ENCODE measurements at regions not wholly inside any gene's neighbourhood (a gene's known extent, or its start where the extent isn't known, plus 50 kb on each side); places are given as distances from the start of the nearest gene placed in this dataset.

GRCh38 chr12:91565246-91565645, 382.6 kb upstream of the DCN start (continued):
- TF ChIP-seq ZBTB33 (IDR thresholded peaks at IDR 0.05), result no peak

DNA sequence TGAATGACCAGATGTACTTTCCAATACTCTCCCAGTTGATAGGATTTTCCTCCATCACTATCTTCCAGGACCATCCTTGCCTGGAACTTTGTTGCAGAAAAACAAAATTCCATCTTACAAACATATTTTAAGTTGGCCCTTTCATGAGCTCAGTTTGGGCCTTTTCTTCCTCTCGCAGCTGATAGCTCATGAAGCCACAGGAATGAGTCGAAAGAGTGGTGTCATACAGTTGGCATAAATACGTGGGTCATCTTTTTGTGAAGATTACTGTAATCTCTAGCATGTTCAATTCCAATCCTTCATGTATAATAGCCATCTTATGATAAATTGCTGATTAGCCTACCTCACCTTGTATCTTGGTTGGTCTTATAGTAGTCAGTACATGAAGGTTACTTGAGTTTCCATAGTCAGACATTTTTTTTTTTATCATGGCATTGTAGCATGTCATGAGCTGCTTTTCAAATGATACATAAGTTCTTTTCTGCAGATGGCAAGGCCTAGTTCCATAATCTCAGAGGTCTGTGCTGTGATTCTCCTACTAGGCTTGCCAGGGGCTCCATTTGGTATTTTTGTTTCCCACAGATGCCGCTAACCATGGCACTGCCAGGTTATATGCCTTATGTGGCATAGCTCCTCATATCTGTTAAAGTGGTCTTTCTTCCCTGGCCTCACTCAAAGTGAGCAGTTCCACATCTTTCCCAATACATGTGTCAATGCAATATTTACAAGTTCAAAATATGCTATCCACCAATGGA, 380.6 kb upstream of the DCN start:
- no peak overlapping the region for H3K27ac ChIP-seq (ENCODE audit: low read depth in 1 of 2, low read length in 2 of 2)
- H3K36me3 ChIP-seq (ENCODE audit: control insufficient read depth in 4 of 4, insufficient read depth in 3 of 4, low read depth in 1 of 4, low read length in 3 of 4), result no peaks in the 10 kb centered on the region
- H3K4me1 ChIP-seq (ENCODE audit: control insufficient read depth in 4 of 4, insufficient read depth in 4 of 4, low read length in 3 of 4), result no peaks in the 10 kb centered on the region
- no peak for DNase-seq (ENCODE audit: low spot score)
- TF ChIP-seq ZBTB33 (IDR thresholded peaks at IDR 0.05) (no peak), CTCF (IDR thresholded peaks at IDR 0.05; ENCODE audit: low read depth, low read length, missing input control) (no peak), YY1 (IDR thresholded peaks at IDR 0.05) (no peak), ATF3 (IDR thresholded peaks at IDR 0.05) (no peak), EGR1 (IDR thresholded peaks at IDR 0.05; ENCODE audit: low read depth in 2 of 2) (no peak), FOXA1 (IDR thresholded peaks at IDR 0.05) (no peak), HNF4A (conservative IDR thresholded peaks at IDR 0.05) (no peak), FOXA2 (IDR thresholded peaks at IDR 0.05) (no peak), GABPA (IDR thresholded peaks at IDR 0.05 in 1 of 2, conservative IDR thresholded peaks at IDR 0.05 in 1 of 2) (no peak), JUND (IDR thresholded peaks at IDR 0.05) (no peak), TAF1 (conservative IDR thresholded peaks at IDR 0.05) (no peak), RAD21 (IDR thresholded peaks at IDR 0.05) (no peak), NR2F2 (IDR thresholded peaks at IDR 0.05) (no peak), HNF4G (IDR thresholded peaks at IDR 0.05) (no peak), MAX (IDR thresholded peaks at IDR 0.05) (no peak), RXRA (IDR thresholded peaks at IDR 0.05) (no peak), SP1 (IDR thresholded peaks at IDR 0.05) (no peak)
- TF ChIP-seq, protein P1, sequence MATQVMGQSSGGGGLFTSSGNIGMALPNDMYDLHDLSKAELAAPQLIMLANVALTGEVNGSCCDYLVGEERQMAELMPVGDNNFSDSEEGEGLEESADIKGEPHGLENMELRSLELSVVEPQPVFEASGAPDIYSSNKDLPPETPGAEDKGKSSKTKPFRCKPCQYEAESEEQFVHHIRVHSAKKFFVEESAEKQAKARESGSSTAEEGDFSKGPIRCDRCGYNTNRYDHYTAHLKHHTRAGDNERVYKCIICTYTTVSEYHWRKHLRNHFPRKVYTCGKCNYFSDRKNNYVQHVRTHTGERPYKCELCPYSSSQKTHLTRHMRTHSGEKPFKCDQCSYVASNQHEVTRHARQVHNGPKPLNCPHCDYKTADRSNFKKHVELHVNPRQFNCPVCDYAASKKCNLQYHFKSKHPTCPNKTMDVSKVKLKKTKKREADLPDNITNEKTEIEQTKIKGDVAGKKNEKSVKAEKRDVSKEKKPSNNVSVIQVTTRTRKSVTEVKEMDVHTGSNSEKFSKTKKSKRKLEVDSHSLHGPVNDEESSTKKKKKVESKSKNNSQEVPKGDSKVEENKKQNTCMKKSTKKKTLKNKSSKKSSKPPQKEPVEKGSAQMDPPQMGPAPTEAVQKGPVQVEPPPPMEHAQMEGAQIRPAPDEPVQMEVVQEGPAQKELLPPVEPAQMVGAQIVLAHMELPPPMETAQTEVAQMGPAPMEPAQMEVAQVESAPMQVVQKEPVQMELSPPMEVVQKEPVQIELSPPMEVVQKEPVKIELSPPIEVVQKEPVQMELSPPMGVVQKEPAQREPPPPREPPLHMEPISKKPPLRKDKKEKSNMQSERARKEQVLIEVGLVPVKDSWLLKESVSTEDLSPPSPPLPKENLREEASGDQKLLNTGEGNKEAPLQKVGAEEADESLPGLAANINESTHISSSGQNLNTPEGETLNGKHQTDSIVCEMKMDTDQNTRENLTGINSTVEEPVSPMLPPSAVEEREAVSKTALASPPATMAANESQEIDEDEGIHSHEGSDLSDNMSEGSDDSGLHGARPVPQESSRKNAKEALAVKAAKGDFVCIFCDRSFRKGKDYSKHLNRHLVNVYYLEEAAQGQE (IDR thresholded peaks at IDR 0.05), result no peak
- no peak overlapping the region for H3K4me3 ChIP-seq (ENCODE audit: low read depth in 1 of 3, low read length in 3 of 3)
- no peak overlapping the region for H3K9ac ChIP-seq (ENCODE audit: low read depth in 1 of 2, low read length in 2 of 2)
- H3K9me3 ChIP-seq (ENCODE audit: control insufficient read depth in 4 of 4, low read length in 3 of 4), result no peaks in the 10 kb centered on the region
- no peaks in the 10 kb centered on the region for H3K27me3 ChIP-seq (ENCODE audit: control insufficient read depth in 4 of 4, insufficient read depth in 4 of 4, low read length in 3 of 4)
- WGBS, result 98% methylated on average over 4 of the region's 4 CpGs

Measured in liver (tissue), 8 donors.